OCI-LY1 (cell line): ENCODE measurements at regions not wholly inside any gene's neighbourhood (a gene's known extent, or its start where the extent isn't known, plus 50 kb on each side); places are given as distances from the start of the nearest gene placed in this dataset.

Experiments used
- H2AFZ ChIP-seq: fragments of 200-600 bp; sonication (generic), shearing (Covaris generic); 2 replicates; pipeline ENCODE4 v1.6.0; 2014; ENCODE audit warnings: antibody characterized with exemption, mild to moderate bottlenecking, low read length
- H3F3A ChIP-seq: fragments of 200-600 bp; sonication (generic), shearing (Covaris generic); 2 replicates; pipeline ENCODE4 v1.6.0; 2014; ENCODE audit warnings: mild to moderate bottlenecking, antibody characterized with exemption, low read length, moderate library complexity; ENCODE audit not compliant: insufficient read depth
- H3K27ac ChIP-seq: fragments of 200-600 bp; sonication (generic); 2 replicates; pipeline ENCODE4 v1.5.1; 2014; ENCODE audit warnings: low read length, mixed run types, mild to moderate bottlenecking, low read depth; ENCODE audit not compliant: poor library complexity, severe bottlenecking
- H3K27me3 ChIP-seq: fragments of 200-600 bp; sonication (generic); 2 replicates; pipeline ENCODE4 v1.6.0; 2014; ENCODE audit warnings: antibody characterized with exemption, mild to moderate bottlenecking, low read length, moderate library complexity; ENCODE audit not compliant: insufficient read depth
- H3K36me3 ChIP-seq: fragments of 200-600 bp; sonication (generic); 2 replicates; pipeline ENCODE4 v1.6.1; 2014; ENCODE audit warnings: mild to moderate bottlenecking, antibody characterized with exemption, low read length, moderate library complexity, mixed read lengths; ENCODE audit not compliant: insufficient read depth
- H3K4me1 ChIP-seq: fragments of 200-600 bp; sonication (generic); 2 replicates; pipeline ENCODE4 v1.5.1; 2014; ENCODE audit warnings: mild to moderate bottlenecking, low read length, moderate library complexity; ENCODE audit not compliant: insufficient read depth, severe bottlenecking
- H3K4me2 ChIP-seq: fragments of 200-600 bp; sonication (generic), shearing (Covaris generic); 2 replicates; pipeline ENCODE4 v1.6.1; 2014; ENCODE audit warnings: low read length
- H3K4me3 ChIP-seq: fragments of 200-600 bp; sonication (generic); 2 replicates; pipeline ENCODE4 v1.5.1; 2014; ENCODE audit warnings: low read length, low read depth, mild to moderate bottlenecking, mixed read lengths; ENCODE audit not compliant: poor library complexity, severe bottlenecking
- H3K79me2 ChIP-seq: fragments of 200-600 bp; shearing (Covaris generic); 2 replicates; pipeline ENCODE4 v1.6.1; 2016; ENCODE audit warnings: mixed run types, low read length, mixed read lengths; ENCODE audit not compliant: insufficient read depth
- H3K9ac ChIP-seq: fragments of 200-600 bp; sonication (generic), shearing (Covaris generic); 2 replicates; pipeline ENCODE4 v1.6.1; 2014; ENCODE audit warnings: mild to moderate bottlenecking, low read length, mixed read lengths
- H3K9me2 ChIP-seq: fragments of 200-600 bp; sonication (generic), shearing (Covaris generic); 2 replicates; pipeline ENCODE4 v1.6.1; 2014; ENCODE audit warnings: low read depth, mild to moderate bottlenecking, low read length, mixed read lengths
- H3K9me3 ChIP-seq: fragments of 200-600 bp; shearing (Covaris generic); 2 replicates; pipeline ENCODE4 v1.6.1; 2014; ENCODE audit warnings: low read length, mixed read lengths
- H4K20me1 ChIP-seq: fragments of 200-600 bp; sonication (generic), shearing (Covaris generic); 2 replicates; pipeline ENCODE4 v1.6.0; 2016; ENCODE audit warnings: mild to moderate bottlenecking, low read length; ENCODE audit not compliant: insufficient read depth
- EZH2 ChIP-seq: fragments of 200-600 bp; sonication (generic), shearing (Covaris generic); IDR thresholded peaks from 2 replicates; pipeline ENCODE4 v1.8.0; 2017; ENCODE audit warnings: borderline replicate concordance, mixed run types, mild to moderate bottlenecking, antibody characterized with exemption, low read length, moderate library complexity, mixed read lengths
- TF ChIP-seq, protein P1 (sequence below): fragments of 200-600 bp; sonication (generic), shearing (Covaris generic); IDR thresholded peaks from 2 replicates; pipeline ENCODE4 v1.5.1; 2017; ENCODE audit warnings: mild to moderate bottlenecking, antibody characterized with exemption, low read length, moderate library complexity, mixed read lengths

DNA sequence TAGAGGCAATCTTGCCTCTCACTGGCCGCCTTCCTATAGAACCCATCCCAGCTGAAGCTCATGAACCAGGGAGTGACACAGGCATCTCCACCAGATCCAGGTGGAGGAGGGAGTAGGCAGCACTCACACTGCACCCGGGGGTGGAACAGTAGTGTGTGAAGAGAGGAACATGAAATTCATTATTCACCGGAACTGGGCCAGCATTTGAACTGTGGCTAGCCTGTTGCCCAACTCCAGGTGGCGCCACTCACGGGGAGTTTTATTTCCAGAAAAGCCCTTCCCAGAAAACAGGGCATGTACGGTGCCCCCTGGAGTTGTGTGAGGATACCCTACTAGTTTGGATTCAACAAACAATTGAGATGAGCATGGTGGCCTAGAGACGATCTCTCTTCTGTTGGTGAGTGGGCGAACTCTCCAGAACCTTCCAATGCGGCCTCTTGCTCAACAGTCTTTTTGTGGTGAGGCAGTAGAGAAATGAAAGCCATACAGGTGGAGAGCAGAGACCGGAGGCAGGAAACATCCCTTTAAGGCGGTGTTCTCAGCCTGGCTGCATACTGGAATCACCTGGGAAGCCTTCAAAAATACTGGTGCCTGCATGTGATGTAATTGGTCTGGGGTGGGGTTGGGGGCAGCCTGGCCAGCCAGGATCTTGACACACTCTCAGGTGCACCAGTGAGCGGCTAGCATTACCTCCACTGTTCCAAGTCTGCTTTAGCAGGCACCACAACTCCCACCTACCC lies 73.5 kb upstream of the NEDD4L start:
- Histone ChIP-seq H3F3A (no peaks in the 10 kb centered on the region), H2AFZ (no peak overlapping the region), H3K4me3 (no peak overlapping the region), H3K27me3 (no peaks in the 10 kb centered on the region), H3K79me2 (no peaks in the 10 kb centered on the region), H3K9ac (no peak overlapping the region), H3K36me3 (no peaks in the 10 kb centered on the region), H3K4me2 (no peak overlapping the region), H3K9me3 (no peaks in the 10 kb centered on the region), H3K4me1 (no peaks in the 10 kb centered on the region), H3K9me2 (no peaks in the 10 kb centered on the region), H4K20me1 (no peaks in the 10 kb centered on the region), H3K27ac (no peak overlapping the region)
- no peak for TF ChIP-seq EZH2
- TF ChIP-seq, protein P1, sequence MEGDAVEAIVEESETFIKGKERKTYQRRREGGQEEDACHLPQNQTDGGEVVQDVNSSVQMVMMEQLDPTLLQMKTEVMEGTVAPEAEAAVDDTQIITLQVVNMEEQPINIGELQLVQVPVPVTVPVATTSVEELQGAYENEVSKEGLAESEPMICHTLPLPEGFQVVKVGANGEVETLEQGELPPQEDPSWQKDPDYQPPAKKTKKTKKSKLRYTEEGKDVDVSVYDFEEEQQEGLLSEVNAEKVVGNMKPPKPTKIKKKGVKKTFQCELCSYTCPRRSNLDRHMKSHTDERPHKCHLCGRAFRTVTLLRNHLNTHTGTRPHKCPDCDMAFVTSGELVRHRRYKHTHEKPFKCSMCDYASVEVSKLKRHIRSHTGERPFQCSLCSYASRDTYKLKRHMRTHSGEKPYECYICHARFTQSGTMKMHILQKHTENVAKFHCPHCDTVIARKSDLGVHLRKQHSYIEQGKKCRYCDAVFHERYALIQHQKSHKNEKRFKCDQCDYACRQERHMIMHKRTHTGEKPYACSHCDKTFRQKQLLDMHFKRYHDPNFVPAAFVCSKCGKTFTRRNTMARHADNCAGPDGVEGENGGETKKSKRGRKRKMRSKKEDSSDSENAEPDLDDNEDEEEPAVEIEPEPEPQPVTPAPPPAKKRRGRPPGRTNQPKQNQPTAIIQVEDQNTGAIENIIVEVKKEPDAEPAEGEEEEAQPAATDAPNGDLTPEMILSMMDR = peak; percentile 43; the same call in 1 of the 2 replicates

DNA sequence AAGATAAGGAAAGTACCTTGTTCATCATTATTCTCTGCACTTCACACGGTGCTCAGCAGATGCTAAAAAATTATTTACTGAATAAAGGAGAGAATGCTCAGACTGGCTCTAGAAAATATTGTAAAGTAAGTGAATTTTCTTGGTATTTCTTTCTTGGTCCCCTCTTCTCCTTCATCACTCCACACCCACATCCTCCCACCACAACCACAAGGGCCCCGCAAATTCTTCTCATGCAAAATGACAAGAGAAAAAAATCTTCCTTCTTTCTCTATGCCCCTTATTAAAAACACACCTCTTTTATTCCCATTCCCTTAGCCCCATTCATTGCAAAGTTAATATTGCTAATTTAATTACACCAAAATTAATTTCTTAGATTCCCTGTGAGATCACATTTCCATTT lies 74.2 kb upstream of the NEDD4L start:
- TF ChIP-seq EZH2 = no peak
- TF ChIP-seq, protein P1 = no peak
- Histone ChIP-seq H3K4me2 (no peak overlapping the region), H3K9me2 (no peaks in the 10 kb centered on the region), H2AFZ (no peak overlapping the region), H3K9ac (no peak overlapping the region), H4K20me1 (no peaks in the 10 kb centered on the region), H3K36me3 (no peaks in the 10 kb centered on the region), H3K4me3 (no peak overlapping the region), H3K9me3 (no peaks in the 10 kb centered on the region), H3K4me1 (no peaks in the 10 kb centered on the region), H3K79me2 (no peaks in the 10 kb centered on the region), H3K27ac (no peak overlapping the region), H3K27me3 (no peaks in the 10 kb centered on the region), H3F3A (no peaks in the 10 kb centered on the region)

DNA sequence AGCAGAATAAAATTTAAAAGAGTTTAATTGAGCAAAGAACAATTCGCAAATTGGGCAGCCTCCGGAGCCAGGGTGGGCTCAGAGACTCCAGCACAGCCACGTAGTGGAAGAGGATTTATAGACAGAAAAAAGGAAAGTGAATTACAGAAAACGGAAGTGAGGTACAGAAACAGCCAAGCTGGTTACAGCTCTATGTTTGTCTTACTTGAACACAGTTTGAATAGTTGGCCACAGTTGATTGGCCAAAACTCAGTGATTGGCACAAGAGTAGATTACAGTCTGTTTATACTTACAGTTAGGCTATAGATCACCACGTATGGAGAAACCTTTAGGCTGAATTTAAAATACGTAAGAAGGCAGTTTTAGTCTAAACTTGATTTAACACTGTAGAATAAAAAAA lies 78.8 kb upstream of the NEDD4L start:
- Histone ChIP-seq H3K27me3 (no peaks in the 10 kb centered on the region; the same call in 1 of the 2 replicates), H3K36me3 (no peaks in the 10 kb centered on the region), H2AFZ (no peak overlapping the region), H3K9ac (no peak overlapping the region), H3K4me3 (no peak overlapping the region), H3K27ac (no peak overlapping the region), H4K20me1 (no peaks in the 10 kb centered on the region), H3K9me2 (no peaks in the 10 kb centered on the region), H3K79me2 (no peaks in the 10 kb centered on the region), H3K9me3 (no peaks in the 10 kb centered on the region), H3F3A (no peaks in the 10 kb centered on the region), H3K4me1 (no peaks in the 10 kb centered on the region), H3K4me2 (no peak overlapping the region)
- no peak for TF ChIP-seq EZH2
- TF ChIP-seq, protein P1 = no peak
